ENCODE measurements at regions not wholly inside any gene's neighbourhood (a gene's known extent, or its start where the extent isn't known, plus 50 kb on each side); places are given as distances from the start of the nearest gene placed in this dataset.

DNA sequence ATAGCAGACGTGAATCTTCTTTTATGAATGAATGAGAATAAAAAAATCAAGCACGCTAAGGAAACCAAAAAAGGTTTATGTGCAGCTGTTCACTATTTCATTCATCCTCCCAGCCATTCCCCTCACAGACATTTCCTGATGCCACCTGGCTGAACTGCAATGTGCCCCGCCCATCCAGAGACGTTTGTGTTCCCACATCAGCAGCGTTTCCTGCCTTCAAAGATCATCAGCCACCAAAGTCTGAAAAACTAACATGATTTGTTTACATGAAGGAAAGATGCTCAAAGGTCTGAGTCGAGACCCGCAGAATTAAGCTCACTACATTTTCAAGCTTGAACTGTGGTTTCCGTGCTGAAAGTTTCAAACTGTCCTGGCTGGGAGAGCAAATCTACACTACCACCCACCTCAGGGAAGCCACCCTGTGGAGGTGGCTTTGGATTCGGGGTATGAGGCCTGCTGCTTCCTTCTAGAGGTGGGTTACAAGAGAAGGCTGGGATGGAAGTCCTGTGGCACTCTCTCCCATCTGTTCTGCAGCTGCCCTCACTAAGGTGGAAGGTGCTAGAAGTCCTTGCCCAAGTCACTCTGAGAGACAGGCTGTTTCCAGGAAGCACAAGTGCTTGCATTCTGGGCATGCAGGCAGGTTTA, 201.3 kb upstream of the OSR1 start:
- H3K4me3 ChIP-seq (ENCODE audit: low read depth in 2 of 2, low read length in 2 of 2) = no peak overlapping the region
- in situ Hi-C loops (cut with HindIII; ENCODE audit: low pct_unique_long_range_greater_than_20kb, low sequenced_read_pairs) (no loop called here), intact Hi-C loops (cut with micrococcal nuclease; ENCODE audit: unreplicated experiment) (no loop called here)
- H3K36me3 ChIP-seq (ENCODE audit: control insufficient read depth, insufficient read depth, low read length) = no peaks in the 10 kb centered on the region
- no peaks in the 10 kb centered on the region for H3K9me3 ChIP-seq (ENCODE audit: control insufficient read depth, insufficient read depth, low read depth, low read length)
- ChIA-PET POLR2A (no interaction called here), CTCF (no interaction called here)
- no peaks in the 10 kb centered on the region for H3K4me1 ChIP-seq (ENCODE audit: control insufficient read depth, insufficient read depth, low read length)
- no peak overlapping the region for H3K27ac ChIP-seq (ENCODE audit: low read length)
- ATAC-seq = no peak
- H3K27me3 ChIP-seq (ENCODE audit: control insufficient read depth, insufficient read depth, low read length) = no peaks in the 10 kb centered on the region; the same call in 1 of the 2 replicates
- no peak for DNase-seq (ENCODE audit: low read depth, low spot score)
- TF ChIP-seq REST (IDR thresholded peaks at IDR 0.05; ENCODE audit: insufficient read depth in 1 of 2, low read depth in 2 of 2, low read length in 1 of 2) (no peak), POLR2AphosphoS5 (IDR thresholded peaks at IDR 0.05; ENCODE audit: low read depth, low read length) (no peak), TCF7L2 (IDR thresholded peaks at IDR 0.05; ENCODE audit: low read depth, low read length) (no peak), SIN3A (IDR thresholded peaks at IDR 0.05; ENCODE audit: borderline replicate concordance, insufficient read depth, low read depth, low read length) (no peak)
- TF ChIP-seq, protein P1, sequence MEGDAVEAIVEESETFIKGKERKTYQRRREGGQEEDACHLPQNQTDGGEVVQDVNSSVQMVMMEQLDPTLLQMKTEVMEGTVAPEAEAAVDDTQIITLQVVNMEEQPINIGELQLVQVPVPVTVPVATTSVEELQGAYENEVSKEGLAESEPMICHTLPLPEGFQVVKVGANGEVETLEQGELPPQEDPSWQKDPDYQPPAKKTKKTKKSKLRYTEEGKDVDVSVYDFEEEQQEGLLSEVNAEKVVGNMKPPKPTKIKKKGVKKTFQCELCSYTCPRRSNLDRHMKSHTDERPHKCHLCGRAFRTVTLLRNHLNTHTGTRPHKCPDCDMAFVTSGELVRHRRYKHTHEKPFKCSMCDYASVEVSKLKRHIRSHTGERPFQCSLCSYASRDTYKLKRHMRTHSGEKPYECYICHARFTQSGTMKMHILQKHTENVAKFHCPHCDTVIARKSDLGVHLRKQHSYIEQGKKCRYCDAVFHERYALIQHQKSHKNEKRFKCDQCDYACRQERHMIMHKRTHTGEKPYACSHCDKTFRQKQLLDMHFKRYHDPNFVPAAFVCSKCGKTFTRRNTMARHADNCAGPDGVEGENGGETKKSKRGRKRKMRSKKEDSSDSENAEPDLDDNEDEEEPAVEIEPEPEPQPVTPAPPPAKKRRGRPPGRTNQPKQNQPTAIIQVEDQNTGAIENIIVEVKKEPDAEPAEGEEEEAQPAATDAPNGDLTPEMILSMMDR (IDR thresholded peaks at IDR 0.05) = no peak
- no TSS peak for BruUV-seq (replicated peaks)

DNA sequence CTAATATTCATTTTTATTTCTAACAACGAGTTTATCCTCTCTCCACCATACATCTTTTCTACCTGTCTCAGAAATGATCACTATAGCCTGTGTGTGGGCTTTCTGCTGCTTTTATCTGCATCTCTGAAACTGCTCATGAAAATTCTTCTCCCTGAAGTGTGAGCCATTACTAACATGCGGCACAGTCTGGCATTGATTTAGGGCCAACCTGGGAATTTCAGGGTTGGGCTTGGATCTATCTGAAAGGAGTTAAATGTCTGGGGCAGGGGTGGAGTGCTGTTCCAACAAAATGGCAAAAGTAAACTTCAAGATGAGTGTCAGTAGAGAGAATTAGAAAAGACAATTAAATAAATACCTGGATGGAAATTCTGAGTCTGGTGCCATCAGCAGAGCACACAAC, 198.2 kb upstream of the OSR1 start:
- in situ Hi-C loops (cut with HindIII; ENCODE audit: low pct_unique_long_range_greater_than_20kb, low sequenced_read_pairs) = no loop called here
- no peak for ATAC-seq
- Histone ChIP-seq H3K27me3 (ENCODE audit: control insufficient read depth, insufficient read depth, low read length) (no peaks in the 10 kb centered on the region; the same call in 1 of the 2 replicates), H3K27ac (ENCODE audit: low read length) (no peak overlapping the region), H3K36me3 (ENCODE audit: control insufficient read depth, insufficient read depth, low read length) (no peaks in the 10 kb centered on the region), H3K4me1 (ENCODE audit: control insufficient read depth, insufficient read depth, low read length) (no peaks in the 10 kb centered on the region), H3K4me3 (ENCODE audit: low read depth in 2 of 2, low read length in 2 of 2) (no peak overlapping the region), H3K9me3 (ENCODE audit: control insufficient read depth, insufficient read depth, low read depth, low read length) (no peaks in the 10 kb centered on the region)
- intact Hi-C loops (cut with micrococcal nuclease; ENCODE audit: unreplicated experiment) = no loop called here
- POLR2A ChIA-PET = no interaction called here
- no TSS peak for BruUV-seq (replicated peaks)
- no peak for DNase-seq (ENCODE audit: low read depth, low spot score)
- CTCF ChIA-PET = no interaction called here
- TF ChIP-seq TCF7L2 (IDR thresholded peaks at IDR 0.05; ENCODE audit: low read depth, low read length) (no peak), SIN3A (IDR thresholded peaks at IDR 0.05; ENCODE audit: borderline replicate concordance, insufficient read depth, low read depth, low read length) (no peak), POLR2AphosphoS5 (IDR thresholded peaks at IDR 0.05; ENCODE audit: low read depth, low read length) (no peak), REST (IDR thresholded peaks at IDR 0.05; ENCODE audit: insufficient read depth in 1 of 2, low read depth in 2 of 2, low read length in 1 of 2) (no peak)
- TF ChIP-seq, protein P1 (IDR thresholded peaks at IDR 0.05) = no peak
